ENCODE measurements at regions not wholly inside any gene's neighbourhood (a gene's known extent, or its start where the extent isn't known, plus 50 kb on each side); places are given as distances from the start of the nearest gene placed in this dataset.

DNA sequence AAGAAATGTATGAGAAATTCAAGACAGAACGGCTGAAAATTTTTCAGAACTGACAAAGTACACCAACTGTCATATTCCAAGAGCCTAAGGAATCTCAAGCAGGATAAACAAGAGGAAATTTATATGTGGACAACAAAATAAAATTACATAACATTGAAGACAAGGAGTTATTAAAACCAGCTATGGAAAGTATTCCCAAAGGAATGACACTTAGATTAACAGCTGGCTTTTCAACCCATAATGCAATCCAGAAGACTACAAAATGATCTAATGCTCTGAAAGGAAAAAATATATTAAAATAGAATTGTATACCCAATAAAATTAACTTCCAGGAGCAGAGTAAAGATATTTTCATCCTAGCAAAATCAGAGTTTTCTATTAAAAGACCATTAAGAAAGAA lies 132.2 kb upstream of the BNIP2 start:
- TF ChIP-seq, protein P1, sequence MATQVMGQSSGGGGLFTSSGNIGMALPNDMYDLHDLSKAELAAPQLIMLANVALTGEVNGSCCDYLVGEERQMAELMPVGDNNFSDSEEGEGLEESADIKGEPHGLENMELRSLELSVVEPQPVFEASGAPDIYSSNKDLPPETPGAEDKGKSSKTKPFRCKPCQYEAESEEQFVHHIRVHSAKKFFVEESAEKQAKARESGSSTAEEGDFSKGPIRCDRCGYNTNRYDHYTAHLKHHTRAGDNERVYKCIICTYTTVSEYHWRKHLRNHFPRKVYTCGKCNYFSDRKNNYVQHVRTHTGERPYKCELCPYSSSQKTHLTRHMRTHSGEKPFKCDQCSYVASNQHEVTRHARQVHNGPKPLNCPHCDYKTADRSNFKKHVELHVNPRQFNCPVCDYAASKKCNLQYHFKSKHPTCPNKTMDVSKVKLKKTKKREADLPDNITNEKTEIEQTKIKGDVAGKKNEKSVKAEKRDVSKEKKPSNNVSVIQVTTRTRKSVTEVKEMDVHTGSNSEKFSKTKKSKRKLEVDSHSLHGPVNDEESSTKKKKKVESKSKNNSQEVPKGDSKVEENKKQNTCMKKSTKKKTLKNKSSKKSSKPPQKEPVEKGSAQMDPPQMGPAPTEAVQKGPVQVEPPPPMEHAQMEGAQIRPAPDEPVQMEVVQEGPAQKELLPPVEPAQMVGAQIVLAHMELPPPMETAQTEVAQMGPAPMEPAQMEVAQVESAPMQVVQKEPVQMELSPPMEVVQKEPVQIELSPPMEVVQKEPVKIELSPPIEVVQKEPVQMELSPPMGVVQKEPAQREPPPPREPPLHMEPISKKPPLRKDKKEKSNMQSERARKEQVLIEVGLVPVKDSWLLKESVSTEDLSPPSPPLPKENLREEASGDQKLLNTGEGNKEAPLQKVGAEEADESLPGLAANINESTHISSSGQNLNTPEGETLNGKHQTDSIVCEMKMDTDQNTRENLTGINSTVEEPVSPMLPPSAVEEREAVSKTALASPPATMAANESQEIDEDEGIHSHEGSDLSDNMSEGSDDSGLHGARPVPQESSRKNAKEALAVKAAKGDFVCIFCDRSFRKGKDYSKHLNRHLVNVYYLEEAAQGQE (IDR thresholded peaks at IDR 0.05; ENCODE audit: insufficient read depth in 1 of 2, low read depth in 2 of 2, low read length in 2 of 2), result no peak
- TF ChIP-seq POLR2AphosphoS5 (IDR thresholded peaks at IDR 0.05; ENCODE audit: low read depth, low read length), result no peak
- TF ChIP-seq TAF1 (IDR thresholded peaks at IDR 0.05; ENCODE audit: borderline replicate concordance, insufficient read depth, low read length), result no peak
